ENCODE measurements at regions not wholly inside any gene's neighbourhood (a gene's known extent, or its start where the extent isn't known, plus 50 kb on each side); places are given as distances from the start of the nearest gene placed in this dataset.

DNA sequence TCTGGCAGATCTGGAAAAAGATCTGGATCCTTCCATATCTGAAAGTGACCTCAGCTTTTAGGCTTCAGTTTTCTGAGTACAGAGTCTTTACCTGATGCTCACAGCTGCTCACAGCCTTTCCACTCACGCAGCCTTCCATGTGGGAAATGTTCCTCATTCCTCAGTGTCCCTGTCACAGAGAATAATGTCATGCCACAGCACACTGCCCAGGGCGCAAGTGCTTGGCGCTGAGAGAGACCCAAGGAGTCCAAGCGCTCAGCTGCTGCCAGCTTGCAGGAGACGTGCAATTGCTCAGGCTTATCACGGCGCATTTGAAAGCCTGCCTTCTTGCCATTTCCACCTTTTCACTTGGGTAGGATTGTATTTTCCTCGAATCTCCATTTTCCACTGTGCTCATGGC, 271.9 kb upstream of the MKI67 start:
- no peak for TF ChIP-seq EZH2phosphoT487 (IDR thresholded peaks at IDR 0.05; ENCODE audit: low read depth, severe bottlenecking, unreplicated experiment)
- no peak for TF ChIP-seq CTCF (IDR thresholded peaks at IDR 0.05; ENCODE audit: poor library complexity)
